ENCODE measurements at regions not wholly inside any gene's neighbourhood (a gene's known extent, or its start where the extent isn't known, plus 50 kb on each side); places are given as distances from the start of the nearest gene placed in this dataset.

- TF ChIP-seq EZH2phosphoT487 (IDR thresholded peaks at IDR 0.05; ENCODE audit: borderline replicate concordance) = no peak
- TF ChIP-seq, protein P1, sequence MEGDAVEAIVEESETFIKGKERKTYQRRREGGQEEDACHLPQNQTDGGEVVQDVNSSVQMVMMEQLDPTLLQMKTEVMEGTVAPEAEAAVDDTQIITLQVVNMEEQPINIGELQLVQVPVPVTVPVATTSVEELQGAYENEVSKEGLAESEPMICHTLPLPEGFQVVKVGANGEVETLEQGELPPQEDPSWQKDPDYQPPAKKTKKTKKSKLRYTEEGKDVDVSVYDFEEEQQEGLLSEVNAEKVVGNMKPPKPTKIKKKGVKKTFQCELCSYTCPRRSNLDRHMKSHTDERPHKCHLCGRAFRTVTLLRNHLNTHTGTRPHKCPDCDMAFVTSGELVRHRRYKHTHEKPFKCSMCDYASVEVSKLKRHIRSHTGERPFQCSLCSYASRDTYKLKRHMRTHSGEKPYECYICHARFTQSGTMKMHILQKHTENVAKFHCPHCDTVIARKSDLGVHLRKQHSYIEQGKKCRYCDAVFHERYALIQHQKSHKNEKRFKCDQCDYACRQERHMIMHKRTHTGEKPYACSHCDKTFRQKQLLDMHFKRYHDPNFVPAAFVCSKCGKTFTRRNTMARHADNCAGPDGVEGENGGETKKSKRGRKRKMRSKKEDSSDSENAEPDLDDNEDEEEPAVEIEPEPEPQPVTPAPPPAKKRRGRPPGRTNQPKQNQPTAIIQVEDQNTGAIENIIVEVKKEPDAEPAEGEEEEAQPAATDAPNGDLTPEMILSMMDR (conservative IDR thresholded peaks at IDR 0.05; ENCODE audit: low read length) = no peak
- Histone ChIP-seq H3F3A (ENCODE audit: low read depth) (no peaks in the 10 kb centered on the region), H3K36me3 (ENCODE audit: insufficient read depth, low read length) (peaks cover 24% of the 10 kb centered on the region; the same call in 1 of the 2 replicates), H3K9me3 (ENCODE audit: insufficient read depth, low read depth, low read length) (no peaks in the 10 kb centered on the region), H3K9ac (ENCODE audit: low read depth, low read length, poor library complexity, severe bottlenecking) (no peak overlapping the region), H4K20me1 (ENCODE audit: insufficient read depth, low read length, poor library complexity, severe bottlenecking) (no peaks in the 10 kb centered on the region), H3K27me3 (ENCODE audit: insufficient read depth, low read length, poor library complexity, severe bottlenecking) (no peaks in the 10 kb centered on the region), H2AFZ (ENCODE audit: low read length) (no peak overlapping the region), H3K4me2 (ENCODE audit: low read depth, low read length, poor library complexity, severe bottlenecking) (no peak overlapping the region), H3K79me2 (ENCODE audit: insufficient read depth, low read length) (peaks cover 22% of the 10 kb centered on the region; the same call in 1 of the 2 replicates), H3K9me2 (replicated peaks; ENCODE audit: low read depth, low read length) (no peaks in the 10 kb centered on the region), H3K4me1 (ENCODE audit: insufficient read depth, low read length, poor library complexity, severe bottlenecking) (peaks cover 13% of the 10 kb centered on the region), H3K4me3 (ENCODE audit: low read length, poor library complexity, severe bottlenecking) (no peak overlapping the region)
Measured at GRCh38 chr22:49599039-49599438, 228.6 kb downstream of the BRD1 start.

DNA sequence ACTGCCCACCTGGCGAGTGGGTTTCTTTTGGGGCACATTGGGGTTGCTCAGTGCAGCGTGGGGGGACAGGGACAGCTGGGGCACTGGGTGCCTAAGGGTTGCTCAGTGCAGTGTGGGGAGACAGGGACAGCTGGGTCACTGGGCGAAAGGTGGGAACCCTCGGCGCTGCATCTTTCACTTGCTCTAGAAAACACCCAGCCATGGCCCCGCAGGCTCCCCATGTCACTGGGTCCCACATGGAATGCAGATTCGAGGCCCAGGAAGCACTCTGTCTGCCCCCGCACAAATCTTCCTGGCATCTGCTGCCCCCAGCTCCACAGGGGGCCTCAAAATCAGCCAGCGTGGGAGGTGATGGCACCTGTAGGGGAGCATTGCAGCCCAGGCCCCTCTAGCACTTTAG is 229.3 kb downstream of the BRD1 start:
- TF ChIP-seq, protein P1 (conservative IDR thresholded peaks at IDR 0.05; ENCODE audit: low read length) = no peak
- TF ChIP-seq EZH2phosphoT487 (IDR thresholded peaks at IDR 0.05; ENCODE audit: borderline replicate concordance) = no peak
- H3F3A ChIP-seq (ENCODE audit: low read depth) = no peaks in the 10 kb centered on the region
- peaks cover 27% of the 10 kb centered on the region; the same call in 1 of the 2 replicates for H3K36me3 ChIP-seq (ENCODE audit: insufficient read depth, low read length)
- no peaks in the 10 kb centered on the region for H3K9me2 ChIP-seq (replicated peaks; ENCODE audit: low read depth, low read length)
- H3K4me3 ChIP-seq (ENCODE audit: low read length, poor library complexity, severe bottlenecking) = no peak overlapping the region
- peaks cover 22% of the 10 kb centered on the region; the same call in 1 of the 2 replicates for H3K79me2 ChIP-seq (ENCODE audit: insufficient read depth, low read length)
- no peaks in the 10 kb centered on the region for H3K9me3 ChIP-seq (ENCODE audit: insufficient read depth, low read depth, low read length)
- H2AFZ ChIP-seq (ENCODE audit: low read length) = no peak overlapping the region
- H3K27me3 ChIP-seq (ENCODE audit: insufficient read depth, low read length, poor library complexity, severe bottlenecking) = no peaks in the 10 kb centered on the region
- H3K4me2 ChIP-seq (ENCODE audit: low read depth, low read length, poor library complexity, severe bottlenecking) = no peak overlapping the region
- no peaks in the 10 kb centered on the region for H4K20me1 ChIP-seq (ENCODE audit: insufficient read depth, low read length, poor library complexity, severe bottlenecking)
- H3K4me1 ChIP-seq (ENCODE audit: insufficient read depth, low read length, poor library complexity, severe bottlenecking) = peaks cover 13% of the 10 kb centered on the region
- H3K9ac ChIP-seq (ENCODE audit: low read depth, low read length, poor library complexity, severe bottlenecking) = no peak overlapping the region

DNA sequence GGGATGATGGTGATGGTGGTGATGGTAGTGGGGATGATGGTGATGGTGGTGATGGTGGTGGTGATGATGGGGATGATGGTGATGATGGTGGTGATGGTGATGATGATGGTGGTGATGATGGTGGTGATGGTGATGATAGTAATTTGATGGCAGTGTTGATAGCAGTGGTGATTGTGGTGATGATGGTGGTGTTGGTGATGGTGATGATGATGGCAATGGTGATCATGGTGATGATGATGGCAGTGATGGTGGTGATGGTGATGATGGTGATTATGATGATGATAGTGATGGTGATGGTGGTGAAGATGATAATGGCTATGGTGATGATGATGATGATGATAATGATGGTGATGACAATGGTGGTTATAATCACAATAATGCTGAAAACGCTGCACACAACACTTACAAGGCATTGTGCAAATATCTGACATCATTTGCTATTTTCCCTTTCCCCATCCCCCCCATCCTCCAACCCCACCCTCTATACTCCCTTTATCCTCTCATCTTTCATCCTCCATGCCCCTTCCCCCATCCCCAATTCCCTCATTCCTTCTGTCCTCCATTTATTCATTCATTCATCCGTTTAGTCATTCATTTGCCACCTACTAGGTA is 230.1 kb downstream of the BRD1 start:
- Histone ChIP-seq H3K27me3 (ENCODE audit: insufficient read depth, low read length, poor library complexity, severe bottlenecking) (no peaks in the 10 kb centered on the region), H2AFZ (ENCODE audit: low read length) (no peak overlapping the region), H3K36me3 (ENCODE audit: insufficient read depth, low read length) (peaks cover 34% of the 10 kb centered on the region; the same call in 1 of the 2 replicates), H4K20me1 (ENCODE audit: insufficient read depth, low read length, poor library complexity, severe bottlenecking) (no peaks in the 10 kb centered on the region), H3K9ac (ENCODE audit: low read depth, low read length, poor library complexity, severe bottlenecking) (no peak overlapping the region), H3K79me2 (ENCODE audit: insufficient read depth, low read length) (peaks cover 17% of the 10 kb centered on the region; the same call in 1 of the 2 replicates), H3K9me2 (replicated peaks; ENCODE audit: low read depth, low read length) (no peaks in the 10 kb centered on the region), H3K4me3 (ENCODE audit: low read length, poor library complexity, severe bottlenecking) (no peak overlapping the region), H3K9me3 (ENCODE audit: insufficient read depth, low read depth, low read length) (no peaks in the 10 kb centered on the region), H3F3A (ENCODE audit: low read depth) (no peaks in the 10 kb centered on the region), H3K4me2 (ENCODE audit: low read depth, low read length, poor library complexity, severe bottlenecking) (no peak overlapping the region), H3K4me1 (ENCODE audit: insufficient read depth, low read length, poor library complexity, severe bottlenecking) (peaks cover 13% of the 10 kb centered on the region)
- no peak for TF ChIP-seq EZH2phosphoT487 (IDR thresholded peaks at IDR 0.05; ENCODE audit: borderline replicate concordance)
- TF ChIP-seq, protein P1 (conservative IDR thresholded peaks at IDR 0.05; ENCODE audit: low read length) = no peak
